Activated naive CD4-positive, alpha-beta T cell treated with anti-CD3 and anti-CD28 coated beads, Interleukin-2, amount 10 ng/mL, durations not matched to agents 7 days and 5 days (primary cell): ENCODE measurements at regions not wholly inside any gene's neighbourhood (a gene's known extent, or its start where the extent isn't known, plus 50 kb on each side); places are given as distances from the start of the nearest gene placed in this dataset.
"Not testable (repeated sequence)": the region's sequence is repeated elsewhere in the genome, so short reads cannot be mapped to it uniquely, and the experiment has no call there.

Source experiments
- CTCF ChIA-PET: fragments of 350-600 bp; sonication (Branson Sonifier 250); formaldehyde crosslinking; loops from one replicate; lab custom pipeline; 2021; ENCODE audit warnings: antibody characterized with exemption; lab: Charles Lee
- DNase-seq: peaks from one replicate; pipeline ENCODE4 v3.0.0-alpha.2; 2020
- H3K27ac Mint-ChIP-seq: one replicate; pipeline ENCODE4 v1.8.0; 2021; ENCODE audit warnings: mild to moderate bottlenecking, moderate library complexity, mixed read lengths
- H3K27me3 Mint-ChIP-seq: one replicate; pipeline ENCODE4 v1.8.0; 2021; ENCODE audit warnings: mild to moderate bottlenecking, mixed read lengths
- H3K36me3 Mint-ChIP-seq: one replicate; pipeline ENCODE4 v1.8.0; 2021; ENCODE audit warnings: mixed read lengths
- H3K4me1 Mint-ChIP-seq: one replicate; pipeline ENCODE4 v1.8.0; 2021; ENCODE audit warnings: mixed read lengths
- H3K4me3 Mint-ChIP-seq: one replicate; pipeline ENCODE4 v1.8.0; 2021; ENCODE audit warnings: mild to moderate bottlenecking, moderate library complexity, mixed read lengths
- H3K9me3 Mint-ChIP-seq: one replicate; pipeline ENCODE4 v1.8.0; 2021; ENCODE audit warnings: mixed read lengths

DNA sequence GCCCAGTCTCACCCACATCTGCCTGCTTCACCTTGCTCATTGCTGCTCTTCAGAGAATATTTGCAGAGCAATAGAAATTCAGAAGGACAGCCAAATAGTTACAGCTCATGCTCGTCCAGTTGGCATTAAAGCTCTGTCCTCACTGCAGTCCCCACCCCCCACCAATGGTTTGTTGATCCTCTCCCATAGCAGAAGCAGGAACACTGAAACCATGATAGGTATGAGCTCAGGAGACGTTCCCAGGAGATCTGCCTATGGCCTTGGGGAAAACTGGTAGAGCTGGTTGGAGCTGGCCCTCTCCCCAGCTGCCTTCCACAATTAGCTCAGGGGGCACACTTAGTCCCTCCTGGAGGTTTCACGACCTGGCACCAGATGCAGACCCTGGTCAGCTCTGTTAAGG lies 68.6 kb upstream of the KMT2C start:
- no peak overlapping the region for H3K4me3 Mint-ChIP-seq
- CTCF ChIA-PET = no interaction called here
- H3K27me3 Mint-ChIP-seq = no peaks in the 10 kb centered on the region
- no peaks in the 10 kb centered on the region for H3K4me1 Mint-ChIP-seq
- DNase-seq = no peak
- H3K36me3 Mint-ChIP-seq = no peaks in the 10 kb centered on the region
- no peak overlapping the region for H3K27ac Mint-ChIP-seq
- no peaks in the 10 kb centered on the region for H3K9me3 Mint-ChIP-seq

DNA sequence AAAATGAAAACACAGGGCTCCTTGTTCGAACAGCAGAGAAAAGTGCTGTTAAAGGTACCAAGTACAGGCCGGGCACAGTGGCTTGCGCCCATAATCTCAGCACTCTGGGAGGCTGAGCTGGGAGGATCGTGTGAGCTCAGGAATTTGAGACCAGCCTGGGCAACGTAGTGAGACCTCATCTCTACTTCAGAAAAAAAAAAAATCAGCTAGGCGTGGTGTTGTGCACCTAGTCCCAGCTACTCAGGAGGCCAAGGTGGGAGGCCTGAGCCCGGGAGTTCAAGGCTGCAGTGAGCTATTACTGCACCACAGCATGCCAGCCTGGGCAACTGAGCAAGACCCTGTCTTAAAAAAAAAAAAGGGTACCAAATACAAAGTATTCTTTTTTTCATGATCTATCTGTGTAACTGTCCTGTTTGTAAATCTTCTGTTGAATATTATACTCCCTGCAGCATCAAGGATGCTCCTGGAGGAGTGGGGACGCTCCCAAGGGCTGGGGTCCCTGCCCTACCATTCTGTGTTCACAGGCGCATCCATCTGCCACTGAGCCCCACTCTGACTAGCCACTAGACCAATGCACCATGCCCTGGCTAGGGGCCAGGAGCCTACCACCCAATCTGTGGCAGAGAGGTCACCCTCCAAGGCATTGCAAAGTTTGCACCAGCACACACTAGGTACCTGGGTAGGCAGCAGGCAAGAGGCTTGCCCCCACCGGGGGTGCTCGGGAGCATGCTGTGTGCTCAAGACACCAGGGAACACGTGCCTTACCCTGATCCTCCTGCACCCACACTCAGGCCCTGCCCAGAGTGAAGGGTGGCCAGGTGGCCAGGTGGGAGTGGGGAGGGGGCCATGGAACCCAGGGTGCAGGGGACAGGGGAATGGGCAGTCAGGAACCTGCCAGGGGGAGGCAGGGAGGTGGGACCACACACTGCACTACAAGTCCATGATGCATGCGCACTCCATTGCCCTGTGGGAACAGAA lies 67.3 kb upstream of the KMT2C start:
- CTCF ChIA-PET = no interaction called here
- Mint-ChIP-seq H3K9me3 (no peaks in the 10 kb centered on the region), H3K4me1 (no peaks in the 10 kb centered on the region), H3K4me3 (no peak overlapping the region), H3K27me3 (no peaks in the 10 kb centered on the region), H3K27ac (no peak overlapping the region), H3K36me3 (no peaks in the 10 kb centered on the region)
- DNase-seq = no peak

- H3K9me3 Mint-ChIP-seq = no peaks in the 10 kb centered on the region
Measured at GRCh38 chr7:152501506-152501905, 65.7 kb upstream of the KMT2C start.

DNA sequence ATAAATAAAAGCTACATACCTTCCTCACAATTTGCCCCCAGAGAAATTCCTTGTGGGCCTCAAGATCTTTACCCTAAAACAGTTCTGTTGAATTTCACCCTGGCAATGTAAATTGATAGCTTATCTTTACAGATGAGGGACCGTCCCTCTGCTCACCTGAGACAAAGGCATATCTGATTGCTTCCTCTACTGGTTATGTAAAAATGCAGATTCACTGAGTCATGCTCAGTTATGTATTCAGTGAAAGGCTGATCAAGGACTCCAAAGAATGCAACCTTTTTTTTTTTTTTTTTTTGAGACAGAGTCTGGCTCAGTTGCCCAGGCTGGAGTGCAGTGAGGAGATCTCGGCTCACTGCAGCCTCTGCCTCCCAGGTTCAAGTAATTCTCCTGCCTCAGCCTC lies 64.2 kb upstream of the KMT2C start:
- H3K9me3 Mint-ChIP-seq, H3K36me3 Mint-ChIP-seq, H3K4me3 Mint-ChIP-seq, H3K27me3 Mint-ChIP-seq, CTCF ChIA-PET, H3K27ac Mint-ChIP-seq, H3K4me1 Mint-ChIP-seq, DNase-seq: not testable (repeated sequence)

More at GRCh38 chr7:152501506-152501905, 65.7 kb upstream of the KMT2C start:
- Mint-ChIP-seq H3K36me3 (no peaks in the 10 kb centered on the region), H3K4me3 (no peak overlapping the region), H3K27ac (no peak overlapping the region), H3K4me1 (no peaks in the 10 kb centered on the region), H3K27me3 (no peaks in the 10 kb centered on the region)
- DNase-seq = no peak
- CTCF ChIA-PET = no interaction called here

DNA sequence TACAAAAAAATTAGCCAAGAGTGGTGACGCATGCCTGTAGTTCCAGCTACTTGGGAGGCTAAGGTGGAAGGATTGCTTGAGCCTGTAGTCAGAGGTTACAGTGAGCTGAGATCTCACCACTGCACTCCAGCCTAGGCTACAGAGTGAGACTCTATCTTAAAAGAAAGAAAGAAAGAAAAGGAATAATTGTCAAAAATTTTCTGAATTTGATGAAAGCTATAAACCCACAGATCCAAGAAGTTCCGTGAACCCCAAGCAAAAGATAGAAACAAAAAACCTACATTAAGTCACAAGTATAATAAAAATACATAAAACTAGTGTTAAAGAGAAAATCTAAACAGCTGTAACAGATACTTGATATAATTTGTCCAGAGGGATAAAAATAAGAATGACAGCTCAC lies 60.1 kb upstream of the KMT2C start:
- Mint-ChIP-seq H3K4me1 (no peaks in the 10 kb centered on the region), H3K27ac (no peak overlapping the region), H3K36me3 (no peaks in the 10 kb centered on the region), H3K9me3 (no peaks in the 10 kb centered on the region), H3K4me3 (no peak overlapping the region), H3K27me3 (peaks cover 8% of the 10 kb centered on the region)
- CTCF ChIA-PET = no interaction called here
- no peak for DNase-seq

DNA sequence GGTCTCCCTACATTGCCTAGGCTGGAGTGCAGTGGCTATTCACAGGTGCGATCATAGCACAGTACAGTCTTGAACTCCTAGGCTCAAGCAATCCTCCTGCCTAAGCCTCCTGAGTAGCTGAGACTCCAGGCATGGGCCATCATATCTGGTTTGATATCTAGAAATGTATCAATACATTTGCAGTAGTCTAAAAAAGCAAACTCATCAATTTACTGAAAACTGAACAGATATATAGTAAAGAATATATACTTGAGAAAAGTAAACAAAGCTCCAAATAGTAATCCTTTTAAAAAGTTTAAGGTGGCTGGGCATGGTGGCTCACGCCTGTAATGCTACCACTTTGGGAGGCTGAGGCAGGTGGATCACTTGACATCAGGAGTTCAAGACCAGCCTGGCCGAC lies 57.1 kb upstream of the KMT2C start:
- H3K4me3 Mint-ChIP-seq = no peak overlapping the region
- CTCF ChIA-PET = no interaction called here
- peaks cover 8% of the 10 kb centered on the region for H3K27me3 Mint-ChIP-seq
- H3K36me3 Mint-ChIP-seq = no peaks in the 10 kb centered on the region
- no peaks in the 10 kb centered on the region for H3K9me3 Mint-ChIP-seq
- H3K4me1 Mint-ChIP-seq = no peaks in the 10 kb centered on the region
- H3K27ac Mint-ChIP-seq = no peak overlapping the region
- no peak for DNase-seq

- CTCF ChIA-PET = no interaction called here
- H3K27me3 Mint-ChIP-seq = no peaks in the 10 kb centered on the region
- no peaks in the 10 kb centered on the region for H3K36me3 Mint-ChIP-seq
- no peak overlapping the region for H3K27ac Mint-ChIP-seq
- no peak overlapping the region for H3K4me3 Mint-ChIP-seq
- H3K4me1 Mint-ChIP-seq = no peaks in the 10 kb centered on the region
- H3K9me3 Mint-ChIP-seq = no peaks in the 10 kb centered on the region
- no peak for DNase-seq
Measured at GRCh38 chr7:152489044-152489443, 53.2 kb upstream of the KMT2C start.

- Mint-ChIP-seq H3K4me1 (no peaks in the 10 kb centered on the region), H3K4me3 (no peak overlapping the region), H3K27ac (no peak overlapping the region), H3K27me3 (no peaks in the 10 kb centered on the region), H3K36me3 (no peaks in the 10 kb centered on the region), H3K9me3 (no peaks in the 10 kb centered on the region)
- CTCF ChIA-PET = no interaction called here
- DNase-seq = no peak
Measured at GRCh38 chr7:152486968-152487367, 51.2 kb upstream of the KMT2C start.

DNA sequence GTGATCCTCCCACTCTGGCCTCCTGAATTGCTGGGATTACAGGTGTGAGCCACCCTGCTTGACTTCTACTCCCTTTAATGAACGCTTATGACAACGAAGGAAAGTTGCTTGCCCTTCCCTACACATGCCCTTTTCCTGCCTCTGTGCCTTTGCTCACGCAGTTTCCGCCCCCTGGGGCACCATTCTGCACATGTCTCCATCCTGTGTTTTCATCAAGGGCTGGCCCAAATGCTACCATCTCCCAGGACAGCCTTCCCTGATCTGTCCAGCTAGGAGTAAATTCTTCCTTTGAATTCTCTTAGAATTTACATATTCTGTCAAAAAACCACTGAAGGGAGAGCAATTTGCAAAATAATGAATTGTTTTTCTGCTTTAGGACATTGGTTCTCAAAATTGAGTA lies 50.0 kb upstream of the KMT2C start:
- H3K27ac Mint-ChIP-seq = no peak overlapping the region
- H3K4me3 Mint-ChIP-seq = no peak overlapping the region
- H3K36me3 Mint-ChIP-seq = no peaks in the 10 kb centered on the region
- no peaks in the 10 kb centered on the region for H3K27me3 Mint-ChIP-seq
- H3K4me1 Mint-ChIP-seq = no peaks in the 10 kb centered on the region
- DNase-seq = no peak
- no peaks in the 10 kb centered on the region for H3K9me3 Mint-ChIP-seq
- CTCF ChIA-PET = no interaction called here
